Stimulated activated CD4-positive, alpha-beta T cell treated with anti-CD3 and anti-CD28 coated beads, Interleukin-1b, Interleukin-23, amount 100 ng/mL, for 4 hours (primary cell): ENCODE measurements at regions not wholly inside any gene's neighbourhood (a gene's known extent, or its start where the extent isn't known, plus 50 kb on each side); places are given as distances from the start of the nearest gene placed in this dataset.
"Not testable (repeated sequence)": the region's sequence is repeated elsewhere in the genome, so short reads cannot be mapped to it uniquely, and the experiment has no call there.

Experiments
- DNase-seq, 2 donors: peaks; one replicate each; pipeline ENCODE4 v3.0.0-alpha.2; 2020; ENCODE audit warnings: low read depth in 2 of 2

DNA sequence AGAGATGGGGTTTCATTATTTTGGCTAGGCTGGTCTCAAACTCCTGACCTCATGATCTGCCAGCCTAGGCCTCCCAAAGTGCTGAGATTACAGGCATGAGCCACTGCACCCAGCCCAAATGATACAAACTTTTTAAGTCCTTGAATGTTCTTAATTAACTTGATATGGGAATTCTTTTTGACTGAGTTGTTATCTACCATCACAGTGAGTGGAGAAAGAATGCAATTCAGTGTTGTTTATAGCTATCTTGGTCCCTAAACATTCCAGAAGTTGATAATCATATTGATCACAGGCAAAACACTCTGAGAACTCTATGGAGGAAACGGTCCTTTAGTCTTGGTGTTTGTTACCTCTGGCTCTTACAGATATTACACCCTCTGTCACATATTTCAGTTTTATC lies 1072.5 kb downstream of the SUCLG1 start:
- no peak for DNase-seq

DNA sequence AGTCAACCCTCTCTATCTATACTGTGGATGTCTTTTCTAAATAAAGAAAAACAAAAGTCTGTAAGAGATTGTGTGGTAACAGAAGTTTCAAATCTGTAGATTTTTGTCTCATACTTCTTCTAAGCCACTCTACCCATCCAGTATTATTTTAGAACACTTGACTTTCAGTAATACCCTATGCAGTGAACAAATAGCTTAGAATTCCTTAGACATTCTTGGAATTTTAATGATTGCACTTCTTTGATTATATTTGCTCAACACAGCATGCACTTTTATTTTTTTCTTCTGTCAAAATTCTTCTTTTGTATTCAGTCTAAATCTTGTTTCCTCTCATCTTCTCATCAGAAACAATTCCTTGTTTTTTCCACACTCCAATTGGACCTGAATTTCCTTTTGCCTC lies 1080.2 kb downstream of the SUCLG1 start:
- DNase-seq: no peak

DNA sequence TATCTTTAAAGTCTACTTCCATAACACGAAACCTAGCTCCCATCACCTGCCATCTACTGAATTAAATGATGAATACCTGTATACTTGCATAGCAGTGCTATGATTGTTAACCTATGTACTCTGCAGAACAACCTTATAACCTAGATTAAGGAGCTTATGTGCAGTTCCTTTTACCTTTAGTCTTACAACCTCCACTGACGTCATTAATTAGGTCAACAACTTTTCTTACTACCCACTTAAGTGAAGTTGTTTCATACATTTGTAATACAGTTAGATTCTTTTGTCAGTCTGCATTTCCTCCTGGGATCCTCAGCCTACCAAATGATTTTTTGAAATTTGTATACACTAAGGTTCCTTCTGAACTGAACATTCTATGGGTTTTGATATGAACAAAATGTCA lies 1082.3 kb downstream of the SUCLG1 start:
- DNase-seq: no peak

DNA sequence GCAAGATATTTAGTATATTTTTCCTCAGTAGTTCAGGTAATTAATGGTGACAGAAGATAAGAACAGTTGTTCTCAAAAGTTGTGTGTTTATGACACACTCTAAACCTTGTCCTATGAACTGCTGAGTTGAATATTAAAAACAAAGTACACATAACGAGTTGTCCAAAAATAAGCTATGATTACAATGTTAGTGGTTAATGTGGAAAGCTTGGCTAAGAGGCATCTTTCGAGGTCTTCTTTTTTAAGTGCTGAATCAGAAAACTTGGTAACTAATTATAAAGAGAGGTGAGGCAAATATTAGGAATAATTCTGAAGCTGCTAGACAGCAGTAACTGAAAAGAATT lies 1088.7 kb downstream of the SUCLG1 start:
- DNase-seq: no peak

DNA sequence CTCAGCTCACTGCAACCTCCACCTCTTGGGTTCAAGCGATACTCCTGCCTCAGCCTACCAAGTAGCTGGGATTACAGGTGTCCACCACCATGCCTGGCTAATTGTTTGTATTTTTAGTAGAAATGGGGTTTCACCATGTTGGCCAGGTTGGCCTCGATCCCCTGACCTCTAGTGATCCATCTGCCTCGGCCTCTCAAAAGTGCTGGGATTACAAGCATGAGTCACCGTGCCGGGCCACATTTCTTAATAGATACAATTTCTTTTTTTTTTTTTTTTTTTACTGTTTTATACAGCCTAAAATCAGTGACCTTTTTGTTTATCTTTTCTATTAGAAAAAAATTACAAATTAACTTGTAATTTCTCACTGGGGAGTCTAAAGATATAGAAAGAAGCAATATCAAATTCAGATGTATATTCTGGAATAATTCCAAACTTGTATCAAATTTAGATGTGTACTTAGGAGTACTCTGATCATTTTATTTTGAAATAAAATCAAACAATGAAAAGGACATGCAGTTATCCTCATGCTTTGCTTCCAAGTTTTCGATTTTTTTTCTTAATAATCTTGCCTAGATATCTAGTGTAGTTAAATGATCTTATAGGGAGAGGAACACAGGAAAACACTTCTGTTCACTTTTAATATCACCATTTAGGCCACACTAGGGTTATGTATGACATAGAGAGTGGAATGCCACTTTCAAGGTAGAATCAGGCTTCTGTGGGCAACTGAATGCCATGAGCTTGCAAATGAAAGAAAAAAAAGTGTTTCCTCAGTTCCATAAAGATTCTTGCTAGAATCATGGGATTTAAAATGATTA lies 1089.3 kb downstream of the SUCLG1 start:
- DNase-seq: no peak

DNA sequence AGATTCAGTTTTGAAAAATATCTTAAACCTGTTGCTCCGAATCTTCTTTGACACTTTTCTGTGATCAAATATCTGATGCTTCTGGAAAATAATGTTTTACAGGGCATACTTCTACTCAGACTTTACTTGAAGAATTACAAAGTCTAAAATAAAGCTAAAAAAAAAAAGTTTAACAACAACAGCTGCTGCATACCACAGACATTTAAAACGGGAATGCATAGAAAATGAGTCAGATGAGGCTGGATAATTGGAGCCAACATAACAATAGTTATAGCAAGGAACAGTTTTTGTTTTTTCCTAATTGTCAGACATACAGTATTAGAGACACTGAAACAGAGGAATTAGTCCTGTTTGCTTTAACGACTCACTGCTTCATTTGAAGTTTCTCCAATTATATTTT lies 1090.2 kb downstream of the SUCLG1 start:
- DNase-seq: no peak

DNA sequence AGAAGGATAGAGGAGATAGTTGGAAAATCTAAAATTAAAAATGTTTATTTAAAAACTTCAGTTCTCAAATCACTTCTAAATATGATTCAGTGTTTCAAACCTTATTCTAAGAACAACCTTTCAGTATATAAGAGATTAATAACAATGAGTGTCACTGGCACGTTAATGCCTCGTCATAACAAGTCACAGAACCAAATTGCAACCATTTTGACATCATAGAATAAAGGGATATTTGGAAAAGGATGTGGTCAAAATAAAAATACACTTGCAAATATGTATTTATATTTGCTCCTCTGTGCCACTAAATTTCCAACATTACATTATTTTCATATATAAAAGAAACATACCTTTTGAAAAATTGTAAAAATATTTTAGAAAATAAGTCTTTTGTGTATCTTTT lies 1090.6 kb downstream of the SUCLG1 start:
- DNase-seq: no peak

DNA sequence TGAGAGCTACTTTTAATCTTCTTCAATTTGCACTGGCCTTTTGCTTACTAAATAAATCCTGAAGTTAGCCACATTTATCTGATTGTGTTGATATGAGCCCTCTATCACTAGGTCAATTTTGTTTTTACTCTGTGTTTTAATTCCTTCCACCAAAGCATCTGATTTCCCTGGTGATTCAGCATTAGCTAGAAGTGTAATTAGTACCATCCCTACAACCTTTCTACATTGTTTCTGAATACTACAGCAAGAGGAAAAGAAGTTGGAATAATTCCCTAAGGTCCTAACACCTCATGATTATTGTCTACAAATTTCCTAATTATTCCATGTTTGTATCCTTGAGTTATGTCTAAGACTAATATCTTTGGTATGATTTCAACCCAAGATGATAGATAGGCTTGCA lies 1093.6 kb downstream of the SUCLG1 start:
- no peak for DNase-seq

DNA sequence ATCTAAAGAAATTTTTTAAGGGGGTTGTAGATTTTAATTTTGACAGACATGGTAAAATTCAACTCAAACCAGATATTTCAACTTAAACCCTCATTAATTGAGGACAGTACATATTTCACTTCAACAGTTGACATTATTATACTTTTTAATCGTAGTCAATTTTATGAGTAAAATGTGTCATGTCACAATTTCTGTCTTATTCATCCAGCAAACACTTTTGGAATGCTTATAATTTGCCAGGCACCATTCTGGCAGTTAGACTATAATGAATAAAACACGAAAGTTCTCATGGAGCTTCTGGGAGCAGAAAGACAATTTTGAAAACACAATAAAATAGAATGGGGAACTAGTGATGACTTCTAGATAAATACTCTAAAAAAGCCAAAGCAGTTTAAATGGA lies 1094.8 kb downstream of the SUCLG1 start:
- DNase-seq: no peak

DNA sequence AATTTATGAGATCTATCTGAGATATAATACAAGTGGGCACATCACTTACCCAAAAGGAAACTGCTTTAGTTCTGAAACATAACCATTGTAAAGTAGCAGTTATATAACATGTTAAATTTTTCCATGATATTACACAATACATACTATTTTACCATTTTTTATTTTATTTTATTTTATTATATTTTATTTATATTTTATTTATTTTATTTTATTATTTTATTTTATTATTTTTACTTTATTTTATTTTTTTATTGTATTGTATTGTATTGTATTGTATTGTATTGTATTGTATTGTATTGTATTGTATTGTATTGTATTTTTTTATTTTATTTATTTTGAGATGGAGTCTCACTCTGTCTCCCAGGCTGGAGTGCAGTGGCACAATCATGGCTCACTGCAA lies 1095.9 kb downstream of the SUCLG1 start:
- DNase-seq: not testable (repeated sequence)

DNA sequence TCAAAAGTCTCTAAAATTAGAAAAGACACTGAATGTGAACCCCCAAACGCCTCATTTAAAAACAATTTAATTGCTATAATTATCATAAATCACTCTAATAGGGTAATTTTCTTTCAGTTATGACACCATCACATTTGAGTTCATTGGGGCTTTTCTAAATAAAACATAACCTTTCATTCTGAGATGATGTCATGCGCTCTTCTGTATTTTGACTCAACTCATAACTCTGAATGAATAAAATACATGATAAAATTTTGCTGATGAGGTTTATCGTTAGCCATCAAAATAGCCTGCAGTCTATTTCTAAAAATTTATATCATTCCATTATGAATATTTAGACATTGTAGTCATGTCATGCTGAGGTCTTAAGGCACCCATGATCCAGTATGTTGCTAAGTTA lies 1099.7 kb downstream of the SUCLG1 start:
- DNase-seq: no peak

DNA sequence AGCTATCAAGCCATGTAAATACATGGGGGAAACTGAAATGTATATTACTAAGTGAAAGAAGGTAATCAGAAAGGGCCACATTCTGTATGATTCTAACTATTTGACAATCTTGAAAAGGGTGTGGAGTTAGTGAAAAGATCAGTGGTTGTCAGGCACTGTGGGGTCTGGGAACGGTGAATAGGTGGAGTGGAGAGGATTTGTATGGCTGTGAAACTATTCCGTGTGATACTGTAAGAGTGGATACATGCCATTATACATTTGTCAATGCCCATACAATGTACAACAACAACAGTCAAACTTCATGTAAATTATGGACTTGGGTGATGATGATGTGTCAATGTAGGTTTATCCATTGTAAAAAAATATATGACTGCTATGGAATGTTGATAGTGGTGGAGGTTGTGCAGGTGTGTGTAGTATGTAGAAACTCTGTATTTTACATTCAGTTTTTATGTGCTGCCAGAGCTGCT lies 1116.2 kb downstream of the SUCLG1 start:
- DNase-seq: no peak

DNA sequence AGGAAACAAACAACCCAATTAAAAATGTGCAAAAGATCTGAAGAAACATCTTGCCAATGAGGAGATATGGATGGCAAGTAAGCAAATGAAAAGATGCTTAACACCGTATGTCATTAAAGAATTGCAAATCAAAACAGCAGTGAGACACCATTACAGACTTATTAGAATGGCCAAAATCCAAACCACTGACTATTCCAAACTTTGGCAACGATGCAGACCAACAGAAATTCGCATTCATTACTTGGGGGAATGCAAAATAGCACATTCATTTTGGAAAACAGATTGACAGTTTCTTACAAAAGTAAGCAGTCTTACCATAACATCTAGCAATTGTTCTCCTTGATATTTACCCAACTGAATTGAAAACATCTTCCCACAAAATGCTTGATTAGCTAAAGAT lies 1118.7 kb downstream of the SUCLG1 start:
- DNase-seq: no peak

DNA sequence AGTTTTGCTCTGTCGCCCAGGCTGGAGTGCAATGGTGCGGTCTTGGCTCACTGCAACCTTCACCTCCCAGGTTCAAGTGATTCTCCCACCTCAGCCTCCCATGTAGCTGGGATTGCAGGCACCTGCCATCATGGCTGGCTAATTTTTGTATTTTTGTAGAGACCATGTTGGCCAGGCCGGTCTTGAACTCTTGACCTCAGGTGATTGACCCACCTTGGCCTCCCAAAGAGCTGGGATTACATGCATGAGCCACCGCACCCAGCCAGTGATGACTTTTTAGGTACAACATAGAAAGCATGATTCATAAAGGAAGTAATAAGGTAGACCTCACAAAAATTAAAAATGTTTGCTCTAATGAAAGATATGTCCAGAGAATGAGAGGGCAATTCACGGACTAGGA lies 1119.1 kb downstream of the SUCLG1 start:
- not testable (repeated sequence) for DNase-seq

DNA sequence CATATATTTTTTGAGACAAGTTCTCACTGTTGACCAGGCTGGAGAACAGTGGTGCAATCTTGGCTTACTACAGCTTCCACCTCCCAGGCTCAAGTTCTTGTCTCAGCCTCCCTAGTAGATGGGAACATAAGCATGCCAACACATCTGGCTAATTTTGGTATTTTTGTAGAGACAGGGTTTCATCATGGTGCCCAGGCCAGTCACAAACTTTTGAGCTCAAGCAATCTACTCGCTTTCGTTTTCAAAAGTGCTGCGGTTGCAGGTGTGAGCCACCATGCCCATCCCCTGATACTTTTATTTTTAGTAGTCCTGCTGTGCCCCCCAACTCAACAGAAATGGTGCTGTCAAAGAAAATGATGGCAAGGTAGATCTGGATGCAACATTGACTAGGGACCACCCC lies 1127.3 kb downstream of the SUCLG1 start:
- DNase-seq: no peak

DNA sequence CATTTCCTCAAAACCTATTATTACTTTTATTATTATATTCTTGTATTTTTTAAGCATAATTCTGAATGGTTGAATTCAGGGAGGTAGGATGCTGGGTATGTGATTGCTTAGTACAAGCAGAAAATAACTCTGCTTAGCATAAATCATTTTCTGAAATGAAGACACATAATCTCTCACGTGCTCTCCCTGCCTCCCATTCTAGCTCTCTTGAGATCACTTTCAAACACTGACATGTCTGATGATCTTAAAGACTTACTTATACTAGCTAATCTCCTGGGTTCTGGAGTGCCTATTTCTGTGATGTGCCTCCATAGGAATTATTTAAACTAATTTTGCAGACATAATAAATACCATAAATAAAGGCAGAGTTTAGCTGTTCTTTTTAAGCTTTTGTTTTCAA lies 1136.0 kb downstream of the SUCLG1 start:
- no peak for DNase-seq

DNA sequence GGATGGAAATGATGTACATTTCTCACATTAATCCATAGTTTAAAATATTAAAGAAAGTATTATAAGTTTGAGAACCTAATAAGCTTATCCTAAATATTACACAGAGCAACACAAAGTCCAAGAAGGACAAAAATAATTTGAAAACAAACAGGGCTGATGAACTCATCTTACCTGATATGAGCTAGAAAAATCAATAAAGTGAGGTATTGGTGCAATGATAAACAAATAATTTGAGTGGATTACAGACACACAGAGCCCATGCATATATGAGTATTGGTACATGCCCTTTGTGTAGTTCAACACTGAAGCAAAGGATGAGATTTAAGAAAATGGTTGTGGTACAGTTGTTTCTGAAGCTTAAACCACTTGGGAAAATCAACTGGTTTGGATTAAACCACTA lies 1139.0 kb downstream of the SUCLG1 start:
- DNase-seq: no peak

DNA sequence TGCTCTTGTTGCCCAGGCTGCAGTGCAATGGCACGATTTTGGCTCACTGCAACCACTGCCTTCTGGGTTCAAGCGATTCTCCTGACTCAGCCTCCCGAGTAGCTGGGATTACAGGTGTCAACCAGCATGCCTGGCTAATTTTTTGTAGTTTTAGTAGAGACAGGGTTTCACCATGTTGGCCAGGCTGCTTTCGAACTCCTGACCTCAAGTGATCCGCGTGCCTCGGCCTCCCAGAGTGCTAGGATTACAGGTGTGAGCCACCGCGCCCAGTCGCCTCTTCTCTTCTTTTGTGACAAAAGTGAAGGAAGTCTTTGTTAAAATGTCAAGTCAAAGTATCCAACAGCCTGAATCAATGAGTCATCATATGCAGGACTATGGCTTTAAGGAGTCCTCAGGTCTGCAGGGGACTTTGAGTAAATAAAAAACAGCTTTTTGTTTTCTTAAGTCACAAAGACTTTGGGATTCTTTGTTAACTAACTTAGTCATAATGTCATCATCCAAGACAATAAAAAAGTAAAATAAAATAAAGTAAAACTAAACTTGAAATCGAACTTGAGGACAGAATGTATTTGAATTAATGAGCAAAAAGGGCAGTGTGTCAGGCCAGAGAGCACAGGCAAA lies 1153.2 kb downstream of the SUCLG1 start:
- DNase-seq: no peak

DNA sequence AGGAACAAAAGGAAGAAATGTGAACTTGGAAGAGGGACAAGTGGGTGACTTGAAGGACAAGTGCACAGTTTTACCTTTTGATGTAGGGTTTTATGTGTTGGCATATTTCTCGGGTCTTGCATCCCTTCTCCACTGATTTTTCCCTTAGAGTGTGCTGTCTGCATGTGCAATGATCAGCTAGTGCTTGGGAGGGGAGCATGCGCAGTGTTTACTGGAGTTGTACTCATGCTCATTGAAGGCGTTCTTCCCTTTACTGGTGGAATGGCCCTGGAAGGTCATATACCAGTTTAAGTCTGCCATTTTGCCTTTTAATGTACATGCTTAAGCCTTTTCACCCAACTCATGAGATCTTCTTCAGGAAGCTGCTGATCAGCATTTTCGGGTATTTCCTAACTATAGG lies 1168.0 kb downstream of the SUCLG1 start:
- no peak for DNase-seq

DNA sequence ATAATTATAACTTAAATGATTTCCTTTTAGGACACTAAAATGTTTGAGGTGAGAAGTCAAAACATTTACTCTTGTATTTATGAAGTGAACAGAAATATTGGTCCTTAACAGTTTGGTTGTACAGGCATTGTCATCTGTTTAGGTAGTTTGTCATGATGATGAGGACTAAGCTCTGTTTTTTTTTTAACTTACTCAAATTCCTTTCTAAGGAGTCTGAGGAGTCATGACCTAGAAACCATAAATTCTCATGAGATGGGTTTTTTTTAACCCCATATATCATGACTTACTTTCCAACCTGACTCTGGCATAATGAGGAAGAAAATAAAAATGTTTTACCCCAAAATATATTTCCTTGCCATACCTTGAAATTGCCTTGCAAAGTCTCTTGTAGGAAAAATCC lies 1176.2 kb downstream of the SUCLG1 start:
- no peak for DNase-seq

DNA sequence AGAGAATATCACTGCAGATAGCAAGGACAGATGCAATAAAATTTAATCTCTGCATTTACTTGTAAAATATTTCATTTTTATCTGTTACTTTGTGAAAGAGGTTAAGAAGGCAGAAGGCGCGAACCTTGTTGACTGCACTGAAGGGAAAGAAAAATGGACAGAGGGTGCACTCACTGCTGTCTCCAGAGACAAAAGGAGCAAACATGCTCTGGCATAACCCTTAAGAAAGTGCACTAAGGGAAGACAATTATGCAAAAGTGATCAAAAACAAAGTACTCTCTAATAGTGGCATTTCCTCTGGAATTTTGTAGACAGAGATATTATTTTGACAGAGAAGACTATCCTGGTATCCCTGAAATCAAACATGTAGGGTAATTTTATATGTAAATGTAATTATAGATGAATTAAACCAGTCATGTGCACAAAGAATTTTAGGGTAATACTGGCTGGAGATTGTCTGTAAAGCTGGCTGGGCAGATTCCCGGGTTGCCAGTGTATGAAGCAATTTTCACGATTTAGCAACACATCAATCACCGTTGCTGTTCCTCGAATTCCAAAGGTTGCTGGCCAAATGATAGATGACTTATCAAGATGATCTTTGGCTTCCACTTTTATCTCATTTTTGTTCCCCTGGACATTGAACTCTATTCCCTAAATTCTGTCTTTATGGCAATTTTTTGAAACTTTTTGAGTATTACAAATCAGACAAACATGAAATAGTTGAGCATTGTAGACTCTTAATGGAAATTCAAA lies 1176.9 kb downstream of the SUCLG1 start:
- DNase-seq: no peak

DNA sequence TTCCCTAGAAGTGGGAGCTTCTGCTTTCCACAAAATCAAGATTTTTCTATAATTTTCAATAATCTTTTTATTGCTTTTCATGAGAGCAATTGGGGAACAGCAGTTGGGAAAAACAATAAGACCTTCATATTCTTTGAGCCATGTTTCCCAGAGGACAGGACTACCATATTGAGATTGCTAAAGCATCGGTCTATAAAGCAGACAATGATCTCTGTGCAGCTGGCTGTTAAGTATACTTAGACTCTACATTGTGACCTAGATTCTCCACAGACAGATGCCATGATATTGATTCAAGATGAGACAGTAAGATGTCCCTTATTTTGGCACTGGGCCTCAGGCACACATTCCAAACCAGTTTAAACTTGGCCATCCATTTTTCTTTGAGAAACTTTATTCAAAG lies 1178.7 kb downstream of the SUCLG1 start:
- no peak for DNase-seq

DNA sequence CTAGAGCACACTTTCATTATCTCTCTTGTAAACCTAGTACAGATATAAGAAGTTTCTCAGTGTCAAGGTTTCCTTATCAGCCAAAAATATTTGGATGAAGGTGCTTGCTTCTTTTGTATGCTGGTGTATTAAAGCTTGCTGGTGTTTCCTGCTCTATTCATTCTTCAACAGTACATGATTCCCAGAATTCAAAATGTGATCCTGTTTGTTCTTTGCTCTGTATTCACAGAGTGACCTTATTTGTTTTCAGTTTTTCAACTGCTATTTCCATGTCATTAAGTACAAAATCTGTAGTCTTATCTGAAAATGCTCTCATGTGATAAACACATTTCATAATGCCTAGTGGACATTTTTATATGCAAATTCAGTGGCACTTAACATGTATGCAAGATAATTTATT lies 1185.8 kb downstream of the SUCLG1 start:
- DNase-seq: no peak
